Stimulated activated CD4-positive, alpha-beta T cell treated with anti-CD3 and anti-CD28 coated beads, Interleukin-12 subunit alpha, Interleukin-12 subunit beta, amount 100 ng/mL, for 48 hours (primary cell): ENCODE measurements at regions not wholly inside any gene's neighbourhood (a gene's known extent, or its start where the extent isn't known, plus 50 kb on each side); places are given as distances from the start of the nearest gene placed in this dataset.

Experiments used
- DNase-seq, 3 donors: peaks; one replicate each; pipeline ENCODE4 v3.0.0-alpha.2; 2020; ENCODE audit warnings: low read depth in 2 of 3, low spot score in 1 of 3

DNA sequence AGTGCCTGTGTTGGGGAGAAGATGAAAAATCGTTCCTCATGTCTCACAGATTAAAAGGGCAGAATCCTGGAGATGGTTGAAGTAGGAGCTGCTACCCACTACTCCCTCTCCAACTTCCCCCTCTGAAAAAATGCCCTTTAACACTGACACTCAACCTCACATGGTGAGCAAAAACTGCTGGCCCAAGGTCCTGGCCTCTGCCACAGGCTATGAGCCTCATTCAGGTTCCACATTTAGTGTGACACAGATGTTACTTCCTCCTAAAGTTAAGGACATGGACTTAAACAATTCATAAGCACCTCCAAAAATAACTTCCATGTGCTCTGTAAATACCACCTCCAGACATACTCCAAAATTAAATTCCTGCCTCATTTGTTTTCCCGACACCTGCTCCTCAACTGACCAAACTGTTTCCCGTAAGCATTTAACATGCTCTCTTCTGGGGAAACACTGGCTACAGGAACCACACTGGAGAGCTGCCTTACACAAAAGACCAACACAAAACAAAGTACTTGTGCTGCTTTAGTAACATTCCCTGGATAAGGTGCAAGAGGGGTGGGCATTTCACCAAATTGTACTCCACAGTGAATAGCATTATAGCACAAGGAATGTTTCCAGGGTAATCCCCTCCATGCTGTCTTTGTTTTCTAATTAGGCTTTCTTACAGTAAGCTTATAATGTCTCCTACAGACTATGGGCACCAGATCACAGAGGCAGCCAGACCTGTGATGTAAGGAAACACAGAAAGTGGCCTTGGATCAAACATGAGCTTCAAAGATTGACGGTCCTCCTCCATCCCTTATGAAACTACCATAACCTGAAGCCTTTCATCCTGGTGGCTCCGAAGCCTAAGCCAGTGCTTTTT is 57.0 kb downstream of the PHLDA1 start:
- no peak for DNase-seq

DNA sequence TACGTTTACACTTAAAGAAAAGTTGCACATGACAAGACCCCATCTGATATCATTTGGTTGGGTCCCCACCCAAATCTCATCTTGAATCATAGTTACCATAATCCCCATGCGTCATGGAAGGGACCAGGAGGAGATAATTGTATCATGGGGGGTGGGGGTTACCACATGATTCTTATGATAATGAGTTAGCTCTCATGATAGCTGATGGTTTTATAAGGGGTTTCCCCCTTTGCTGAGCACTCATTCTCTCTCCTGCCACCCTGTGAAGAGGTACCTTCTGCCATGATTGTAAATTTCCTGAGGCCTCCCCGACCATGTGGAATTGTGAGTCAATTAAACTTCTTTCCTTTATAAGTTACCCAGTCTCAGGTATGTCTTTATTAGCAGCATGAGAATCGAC is 60.3 kb downstream of the PHLDA1 start:
- no peak for DNase-seq

DNA sequence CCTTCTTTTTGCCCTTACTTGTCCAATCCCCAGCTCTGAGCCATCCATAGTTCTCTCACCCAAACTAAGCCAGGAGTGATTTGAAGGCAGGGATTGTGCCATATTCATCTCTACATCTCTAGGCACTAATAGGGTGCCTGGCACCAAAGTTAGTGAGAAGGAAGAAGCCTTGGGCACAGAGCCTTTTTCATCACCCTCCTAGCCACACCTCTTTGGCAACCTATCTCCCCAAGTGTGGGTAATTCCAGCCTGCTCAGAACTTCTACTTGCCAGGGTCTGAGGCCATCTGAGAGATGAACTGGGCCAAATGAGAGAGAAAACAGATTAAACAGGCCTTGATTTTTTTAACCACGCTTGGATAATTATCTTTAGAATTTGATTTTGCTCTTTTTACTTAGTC is 61.3 kb downstream of the PHLDA1 start:
- no peak for DNase-seq

DNA sequence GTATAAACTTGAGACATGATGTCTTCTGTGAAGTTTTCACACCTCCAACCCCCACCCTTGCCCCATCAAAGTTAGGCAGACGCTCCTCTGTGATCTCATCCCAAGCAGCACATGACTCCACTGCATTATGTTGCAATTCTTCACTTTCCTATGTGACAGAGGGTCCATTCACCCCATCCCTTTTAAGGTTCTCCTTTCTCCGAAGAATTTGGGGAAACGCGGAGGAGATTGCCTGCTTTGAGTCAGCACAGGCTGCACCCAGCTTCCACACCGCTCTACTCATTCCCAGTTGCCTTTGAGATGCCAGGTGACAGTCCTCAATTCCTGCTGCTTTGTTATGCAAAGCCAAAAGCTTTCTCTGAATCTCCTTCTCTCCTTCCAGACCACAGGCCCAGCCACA is 61.8 kb downstream of the PHLDA1 start:
- no peak for DNase-seq

DNA sequence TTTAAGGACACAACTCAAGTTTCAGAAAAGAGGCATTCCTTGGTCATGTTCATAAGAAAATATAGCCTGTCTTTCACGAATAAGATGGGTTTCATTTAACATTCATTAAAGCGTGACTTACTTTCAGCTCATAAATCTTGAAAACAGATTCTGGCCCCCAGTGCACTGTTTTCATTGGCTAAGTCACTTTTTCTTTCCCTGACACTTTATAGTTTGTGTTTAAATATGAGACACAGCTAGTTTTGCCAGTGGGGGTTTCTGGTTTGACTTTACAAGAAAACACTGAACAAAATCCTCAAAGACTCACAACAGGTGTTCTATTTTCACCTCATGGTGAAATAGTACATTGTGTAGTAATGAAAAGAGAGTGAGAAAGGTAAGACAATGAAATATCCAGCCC is 65.9 kb downstream of the PHLDA1 start:
- DNase-seq = no peak

DNA sequence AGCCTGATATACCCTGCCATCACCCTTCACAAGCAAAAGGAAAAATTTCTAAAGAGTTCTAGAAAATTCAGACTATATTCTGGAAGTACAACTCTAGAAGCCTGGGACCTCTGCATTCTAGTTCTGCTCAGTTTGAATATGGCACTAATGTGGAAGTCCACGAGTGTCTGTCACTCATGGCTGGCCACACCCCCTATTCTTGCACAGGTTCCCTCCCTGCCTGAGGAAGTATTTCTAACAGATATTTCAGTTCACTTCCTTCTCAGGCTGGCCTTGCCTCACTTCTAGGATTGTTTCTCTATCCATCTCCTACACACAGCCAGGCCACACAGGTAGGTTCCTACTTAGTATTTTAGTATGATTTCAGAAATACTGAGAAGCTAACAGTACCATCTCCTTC is 67.4 kb downstream of the PHLDA1 start:
- DNase-seq = no peak

DNA sequence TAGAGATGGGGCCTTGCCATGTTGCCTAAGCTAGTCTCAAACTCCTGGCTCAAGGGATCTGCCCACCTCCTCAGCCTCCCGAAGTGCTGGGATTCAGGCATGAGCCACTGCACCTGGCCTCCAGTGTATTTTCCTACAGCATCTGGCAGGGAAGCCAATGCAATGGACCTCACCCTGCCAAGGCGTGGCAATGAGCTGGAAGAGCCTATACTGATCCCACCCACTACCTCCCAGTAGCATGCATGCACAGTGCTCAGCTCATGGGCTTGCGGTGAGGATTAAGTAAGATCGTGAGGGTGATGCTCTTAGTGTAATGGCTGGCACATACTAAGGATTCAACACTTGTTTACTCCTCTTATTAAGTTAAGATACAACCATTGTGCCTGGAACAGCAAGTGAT is 69.7 kb downstream of the PHLDA1 start:
- DNase-seq = no peak

DNA sequence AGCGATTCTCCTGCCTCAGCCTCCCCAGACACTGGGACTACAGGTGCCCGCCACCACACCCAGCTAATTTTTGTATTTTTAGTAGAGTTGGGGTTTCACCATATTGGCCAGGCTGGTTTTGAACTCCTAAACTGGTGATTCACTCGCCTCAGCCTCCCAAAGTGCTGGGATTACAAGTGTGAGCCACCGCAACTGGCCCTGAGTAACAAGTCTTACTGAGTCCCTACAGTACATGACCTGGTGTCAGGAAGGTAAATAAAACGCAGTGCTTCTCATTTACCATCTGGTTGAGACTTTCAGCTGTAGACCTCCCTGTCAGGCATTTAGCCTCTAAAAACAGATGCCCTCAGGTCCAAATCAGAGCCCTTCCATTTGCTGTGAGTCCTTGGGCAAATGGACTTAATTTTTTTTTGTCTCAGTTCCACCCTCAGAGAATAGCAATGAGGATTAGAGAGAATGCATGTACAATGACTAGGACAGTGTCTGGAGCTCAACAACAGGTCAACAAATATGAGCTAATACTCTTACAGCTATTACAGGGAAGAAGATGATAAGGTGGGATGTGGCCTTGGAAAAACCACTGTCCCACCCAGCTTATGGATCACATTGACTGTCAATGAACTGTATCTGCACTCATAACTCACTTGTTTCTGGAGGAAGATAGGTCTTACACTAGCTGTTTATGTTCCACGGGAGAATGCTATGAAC is 70.5 kb downstream of the PHLDA1 start:
- DNase-seq = no peak

DNA sequence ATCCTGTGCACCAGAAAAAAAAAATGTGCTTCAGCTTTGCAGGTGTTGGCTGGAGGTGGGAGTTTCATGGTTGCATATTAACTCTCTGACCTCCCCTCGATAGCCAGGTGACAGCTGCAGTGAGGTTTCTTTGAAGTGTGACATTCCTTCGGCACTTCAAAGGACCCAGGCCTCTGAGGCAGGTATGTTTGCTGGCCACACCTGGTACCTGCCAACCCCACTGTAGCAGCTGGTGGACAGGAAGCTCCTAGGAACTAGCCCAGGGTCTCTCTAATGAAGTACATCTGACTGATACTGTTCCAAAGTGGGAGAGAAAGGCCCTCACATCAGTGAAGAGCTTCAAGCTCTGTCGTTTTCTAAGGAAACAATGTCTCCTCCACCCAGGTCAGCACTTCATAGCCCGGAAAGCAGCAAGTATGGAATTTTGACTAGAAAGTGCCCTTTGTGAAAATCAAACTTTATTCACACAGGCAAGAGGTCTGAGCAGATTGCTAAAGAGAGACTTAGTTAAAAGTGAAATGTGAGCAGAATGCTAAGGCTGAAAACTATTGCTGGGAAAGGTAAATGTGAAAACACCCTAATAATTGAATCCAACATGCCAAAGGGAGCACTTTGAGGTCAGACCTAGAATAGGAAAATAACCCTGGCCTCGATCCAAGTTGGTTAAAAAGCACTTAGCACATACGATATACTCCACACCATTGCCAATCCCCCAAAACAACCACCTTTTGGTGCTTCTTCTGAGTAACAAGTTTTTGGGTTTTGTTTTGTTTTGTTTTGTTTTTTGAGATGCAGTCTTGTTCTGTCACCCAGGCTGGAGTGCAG is 71.3 kb downstream of the PHLDA1 start:
- no peak for DNase-seq

DNA sequence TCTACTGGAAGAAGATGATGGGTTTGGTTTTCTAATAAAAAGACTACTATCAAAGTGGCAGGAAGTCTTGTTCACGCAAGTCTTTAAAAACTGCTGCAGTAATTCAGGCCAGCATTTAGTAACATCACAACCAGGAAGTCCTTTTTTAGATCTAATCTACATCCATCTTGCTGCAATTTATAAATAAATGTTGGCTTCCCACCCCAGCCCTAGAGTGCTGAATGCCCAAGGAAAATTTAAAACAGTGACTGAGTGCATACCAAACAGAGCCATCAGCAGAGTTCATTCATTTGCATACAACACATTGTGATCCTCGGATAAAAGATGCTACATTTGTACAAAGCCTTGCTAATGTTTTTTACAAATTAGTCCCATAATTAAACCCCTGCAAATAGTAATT is 72.1 kb downstream of the PHLDA1 start:
- no peak for DNase-seq

DNA sequence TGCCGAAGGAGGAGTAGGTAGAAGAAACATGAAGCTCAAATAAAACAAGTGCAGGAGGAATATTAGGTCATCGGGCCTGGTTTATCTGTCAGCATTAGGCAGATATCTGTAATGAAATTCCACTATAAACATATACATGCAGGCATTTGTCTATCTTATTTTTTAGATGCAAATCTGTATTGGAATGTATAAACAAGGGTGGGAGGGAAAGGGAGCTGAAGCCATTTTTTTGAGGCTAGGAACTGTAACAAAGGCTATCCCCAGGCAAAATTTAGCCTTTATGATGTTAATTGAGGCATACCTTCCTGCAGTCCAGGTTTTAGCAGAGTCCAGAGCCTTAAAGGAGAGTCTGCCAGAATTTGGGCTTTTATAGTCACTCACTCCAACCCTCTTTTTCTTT is 72.5 kb downstream of the PHLDA1 start:
- no peak for DNase-seq

DNA sequence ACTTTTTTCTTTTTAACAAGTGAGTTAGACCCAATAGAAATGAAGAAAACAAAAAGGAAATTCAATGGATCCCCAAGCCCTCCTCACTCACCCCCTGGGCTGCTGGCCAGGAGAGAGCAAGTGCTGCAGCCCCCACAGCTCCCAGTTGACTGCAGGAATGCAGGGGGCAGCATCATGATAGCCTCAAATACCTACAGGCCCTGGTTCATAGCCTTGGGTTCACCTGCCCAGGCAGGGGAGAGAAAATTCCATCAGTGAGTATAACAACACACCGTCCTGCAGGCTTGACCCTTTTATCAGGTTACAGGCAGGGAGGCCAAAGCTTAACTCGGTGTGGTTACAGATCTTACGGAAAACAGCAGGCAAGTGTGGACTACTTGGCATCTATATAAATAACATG is 76.3 kb downstream of the PHLDA1 start:
- no peak for DNase-seq

DNA sequence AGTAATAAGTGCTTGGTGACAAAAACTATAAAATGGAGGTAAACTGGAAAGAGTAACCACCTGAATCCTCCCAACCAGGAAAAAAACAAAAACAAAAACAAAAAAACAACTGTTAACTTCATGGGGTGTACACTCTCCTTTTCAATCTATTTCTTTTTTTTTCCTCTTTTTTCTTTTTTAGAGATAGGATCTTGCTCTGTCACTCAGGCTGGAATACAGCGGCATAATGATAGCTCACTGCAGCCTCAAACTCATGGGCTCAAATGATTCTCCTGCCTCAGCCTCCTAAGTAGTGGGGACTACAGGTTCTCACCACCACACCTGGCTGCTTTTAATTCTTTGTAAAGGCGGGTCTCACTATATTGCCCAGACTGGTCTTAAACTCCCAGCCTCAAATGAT is 76.8 kb downstream of the PHLDA1 start:
- no peak for DNase-seq

DNA sequence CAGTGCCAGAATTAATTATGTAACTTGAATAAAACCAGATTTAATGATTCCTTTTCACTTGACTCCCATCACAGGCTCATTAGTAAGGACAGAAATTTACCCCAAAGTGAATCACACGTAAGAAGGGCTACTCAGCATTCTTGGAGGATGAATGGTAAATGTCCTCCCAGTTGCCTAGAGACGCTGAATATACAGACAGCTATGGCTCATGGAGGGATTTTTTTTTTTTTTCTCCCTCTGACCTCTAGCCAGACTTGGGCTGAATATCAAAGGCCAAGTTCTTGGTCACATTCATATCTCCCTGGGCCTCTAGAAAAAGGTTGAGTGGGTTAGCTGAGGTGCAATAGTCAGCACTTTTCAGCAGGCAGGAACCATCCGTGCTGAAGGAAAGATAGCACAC is 77.5 kb downstream of the PHLDA1 start:
- DNase-seq = no peak

DNA sequence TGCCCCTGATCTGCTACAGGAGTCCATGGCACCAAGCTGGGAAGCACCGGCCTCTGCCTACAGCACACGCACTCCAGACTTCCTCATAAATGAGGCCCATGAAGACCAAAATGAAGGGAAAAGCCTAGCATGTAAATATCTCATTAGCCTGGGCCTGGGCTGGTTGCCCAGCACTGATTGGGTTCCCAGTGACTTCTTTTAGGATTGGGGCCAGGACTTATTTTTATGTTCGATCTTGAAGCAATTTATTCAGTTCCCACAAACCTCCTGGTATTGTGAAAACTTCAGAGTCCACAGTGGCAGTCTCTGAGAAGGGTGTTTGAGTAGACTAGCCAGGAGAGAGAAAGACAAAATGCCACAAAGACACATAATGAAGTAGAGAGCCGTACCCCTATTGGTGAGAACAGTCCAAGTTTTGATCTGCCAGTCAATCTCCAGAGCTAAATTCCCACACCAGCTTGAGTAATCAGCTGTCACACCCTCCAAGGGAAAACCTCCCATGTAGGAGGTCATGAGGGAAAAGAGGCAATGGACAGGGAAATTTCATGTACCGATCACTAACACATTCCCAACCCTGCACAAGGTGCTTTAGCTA is 78.2 kb downstream of the PHLDA1 start:
- DNase-seq = no peak

DNA sequence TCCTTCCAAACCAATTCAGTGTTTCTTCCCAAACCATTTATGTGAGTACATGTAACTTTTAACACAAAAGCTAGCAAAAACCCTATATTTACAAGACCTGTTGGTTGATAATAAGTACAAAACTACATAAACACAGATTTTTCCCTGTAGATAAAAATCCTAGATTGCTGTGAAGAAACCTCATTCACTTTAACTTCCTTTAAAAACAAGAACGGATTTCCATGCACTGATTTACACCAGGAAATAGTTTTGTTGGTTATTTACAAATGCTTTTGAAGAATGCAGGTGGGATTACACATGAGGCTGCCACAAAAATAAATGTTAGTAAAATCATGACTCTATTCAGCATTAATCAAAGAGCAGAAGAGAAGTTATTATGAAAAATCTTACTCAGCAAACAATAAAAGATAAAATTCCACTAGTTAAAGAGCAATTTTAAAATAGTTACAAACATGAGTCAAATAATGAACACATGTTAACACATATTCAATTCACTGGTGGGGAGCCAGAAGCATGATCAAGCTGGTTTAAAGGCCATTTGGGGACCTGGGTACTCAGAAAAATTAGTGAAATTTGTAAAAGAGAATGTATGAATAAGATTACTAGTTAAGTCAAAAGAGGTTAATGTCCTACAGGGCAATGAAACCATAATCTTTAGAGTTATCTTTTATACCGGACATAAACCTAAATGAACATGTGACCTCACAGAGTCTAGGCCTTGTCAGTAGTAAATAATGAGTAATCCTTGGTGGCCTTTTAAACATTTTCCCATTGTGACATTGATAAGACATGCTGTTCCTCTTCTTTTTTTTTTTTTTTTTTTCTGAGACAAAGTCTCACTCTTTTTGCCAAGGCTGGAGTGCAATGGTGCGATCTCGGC is 79.9 kb downstream of the PHLDA1 start:
- no peak for DNase-seq

DNA sequence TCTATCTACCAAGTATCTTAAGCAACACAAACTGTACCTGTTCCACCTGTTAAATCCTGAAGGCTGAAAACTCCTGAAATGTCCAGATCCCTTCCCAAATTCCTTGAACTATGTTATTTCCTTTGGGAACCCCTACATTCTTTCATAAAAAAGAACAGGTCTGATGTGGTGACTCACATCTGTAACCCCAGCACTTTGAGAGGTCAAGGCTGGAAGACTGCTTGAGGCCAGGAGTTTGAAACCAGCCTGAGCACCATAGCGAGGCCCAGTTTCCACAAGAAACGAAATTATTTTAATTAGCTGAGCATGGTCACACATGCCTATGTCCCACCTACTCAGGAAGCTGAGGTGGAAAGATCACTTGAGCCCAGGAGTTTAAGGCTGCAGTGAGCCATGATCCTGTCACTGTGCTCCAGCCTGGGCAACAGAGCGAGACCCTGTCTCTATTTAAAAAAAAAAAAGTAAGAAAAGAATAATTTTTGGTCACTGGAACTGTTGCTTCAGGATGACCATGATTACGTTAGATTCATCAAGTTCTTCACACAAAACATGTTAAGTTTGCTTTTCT is 84.3 kb downstream of the PHLDA1 start:
- DNase-seq = no peak

DNA sequence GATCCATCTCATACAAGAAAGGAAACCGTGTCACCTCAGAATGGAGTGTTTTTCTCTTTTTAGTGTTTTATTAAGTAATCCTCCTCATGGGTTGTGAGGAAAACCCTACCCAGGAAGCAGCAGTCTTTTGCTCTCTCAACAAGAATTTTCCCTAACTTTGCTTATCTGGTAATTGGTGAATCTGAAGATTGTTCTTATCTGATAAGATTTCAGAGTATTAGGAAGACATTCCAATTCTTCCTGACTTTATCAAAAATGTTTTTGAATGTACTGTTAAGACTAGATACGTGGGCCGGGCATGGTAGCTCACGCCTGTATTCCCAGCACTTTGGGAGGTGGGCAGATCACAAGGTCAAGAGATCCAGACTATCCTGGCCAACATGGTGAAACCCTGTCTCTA is 86.0 kb downstream of the PHLDA1 start:
- DNase-seq = no peak

DNA sequence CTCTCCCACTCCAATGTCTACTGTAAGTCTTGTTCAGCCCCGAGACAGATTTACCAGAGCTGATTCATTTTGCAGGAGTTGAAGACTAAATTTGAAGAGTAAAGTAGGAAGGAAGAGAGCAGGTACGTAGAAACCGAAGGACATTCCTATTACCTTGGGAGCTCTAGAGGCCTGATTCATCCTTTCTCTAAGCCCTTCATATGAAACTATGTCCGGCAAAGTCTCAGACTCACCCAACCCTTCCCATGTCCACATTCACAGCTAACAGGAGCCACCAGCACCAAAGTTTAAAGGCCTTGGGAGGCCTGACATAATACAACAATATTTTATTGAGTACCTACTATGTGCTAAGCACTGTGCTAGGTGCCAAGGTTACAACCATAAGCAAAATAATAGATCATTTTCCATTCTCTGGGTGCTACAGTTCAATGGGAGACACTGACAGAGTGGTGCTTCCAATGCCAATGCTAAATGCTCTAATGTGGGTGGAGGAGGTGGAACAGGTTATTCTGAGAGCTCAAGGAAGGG is 86.6 kb downstream of the PHLDA1 start:
- no peak for DNase-seq
